C4-2B (cell line): ENCODE measurements at regions not wholly inside any gene's neighbourhood (a gene's known extent, or its start where the extent isn't known, plus 50 kb on each side); places are given as distances from the start of the nearest gene placed in this dataset.

Source experiments
- CTCF ChIP-seq: fragments of 450-650 bp; conservative IDR thresholded peaks from 2 replicates; pipeline ENCODE4 v1.5.1; 2017; ENCODE audit warnings: mild to moderate bottlenecking
- ZFX ChIP-seq: fragments of 450-650 bp; IDR thresholded peaks from 2 replicates; pipeline ENCODE4 v1.6.1; 2017

- TF ChIP-seq CTCF, result no peak
- no peak for TF ChIP-seq ZFX
Measured at GRCh38 chr5:168066536-168067208, 224.8 kb upstream of the WWC1 start.
